A673 (cell line): ENCODE measurements at regions not wholly inside any gene's neighbourhood (a gene's known extent, or its start where the extent isn't known, plus 50 kb on each side); places are given as distances from the start of the nearest gene placed in this dataset.

ENCODE experiments used
- BruUV-seq: library from RNA; stranded (reverse); fragments of 400-500 nt; replicated peaks from 2 replicates; lab custom pipeline; 2021; lab: Mats Ljungman, UMichigan
- CTCF ChIA-PET: fragments of 300-600 bp; sonication (Branson Sonifier 250); formaldehyde crosslinking; loops from one replicate; lab custom pipeline; 2022; ENCODE audit warnings: antibody characterized with exemption; lab: Charles Lee
- POLR2A ChIA-PET: fragments of 300-600 bp; sonication (Branson Sonifier 250); formaldehyde crosslinking; loops from one replicate; lab custom pipeline; 2022; ENCODE audit warnings: antibody characterized with exemption; ENCODE audit not compliant: low non-redundant PET; lab: Charles Lee
- DNase-seq: peaks from one replicate; pipeline ENCODE4 v3.0.0-alpha.2; 2015; ENCODE audit warnings: low spot score
- H3K27ac ChIP-seq: fragments of 200-600 bp; sonication (generic); 2 replicates; pipeline ENCODE4 v1.5.1; 2016; ENCODE audit warnings: mixed run types, low read depth, mild to moderate bottlenecking, mixed read lengths, antibody characterized with exemption, low read length; ENCODE audit not compliant: poor library complexity, severe bottlenecking
- H3K27me3 ChIP-seq: fragments of 200-600 bp; sonication (generic); replicated peaks from 2 replicates; pipeline ENCODE4 v1.6.1; 2017; ENCODE audit warnings: mixed run types, low read depth, mild to moderate bottlenecking, mixed read lengths, antibody characterized with exemption, low read length; ENCODE audit not compliant: insufficient read depth, poor library complexity
- H3K36me3 ChIP-seq: fragments of 200-600 bp; sonication (generic); 2 replicates; pipeline ENCODE4 v1.6.1; 2016; ENCODE audit warnings: mixed run types, mild to moderate bottlenecking, mixed read lengths, antibody characterized with exemption, low read length; ENCODE audit not compliant: insufficient read depth, poor library complexity, severe bottlenecking
- H3K4me1 ChIP-seq: fragments of 200-600 bp; sonication (generic); 2 replicates; pipeline ENCODE4 v1.6.1; 2017; ENCODE audit warnings: mixed run types, mild to moderate bottlenecking, mixed read lengths, antibody characterized with exemption, low read length; ENCODE audit not compliant: insufficient read depth, poor library complexity, severe bottlenecking
- H3K4me3 ChIP-seq: fragments of 200-600 bp; sonication (generic); 2 replicates; pipeline ENCODE4 v1.5.1; 2016; ENCODE audit warnings: low read depth, mixed run types, mild to moderate bottlenecking, mixed read lengths, low read length; ENCODE audit not compliant: poor library complexity, severe bottlenecking
- H3K9me3 ChIP-seq: fragments of 200-600 bp; sonication (generic); 2 replicates; pipeline ENCODE4 v1.6.1; 2016; ENCODE audit warnings: mixed run types, low read depth, mild to moderate bottlenecking, mixed read lengths, antibody characterized with exemption, low read length; ENCODE audit not compliant: poor library complexity, severe bottlenecking
- EZH2 ChIP-seq: fragments of 200-600 bp; sonication (generic); IDR thresholded peaks from 2 replicates; pipeline ENCODE4 v1.6.1; 2017; ENCODE audit warnings: borderline replicate concordance, low read depth, mild to moderate bottlenecking, mixed read lengths, antibody characterized with exemption, low read length; ENCODE audit not compliant: poor library complexity, severe bottlenecking
- intact Hi-C: fragments of 100-400 bp; cut with micrococcal nuclease; formaldehyde crosslinking; loops from one replicate; pipeline ENCODE4 v1.10.0; 2022; ENCODE audit not compliant: unreplicated experiment
- TF ChIP-seq, protein P1 (sequence below): fragments of 300-800, 200-600 bp; sonication (generic); conservative IDR thresholded peaks from 2 replicates; pipeline ENCODE4 v1.5.1; 2017; ENCODE audit warnings: low read depth, mild to moderate bottlenecking, antibody characterized with exemption, low read length, moderate library complexity, mixed read lengths

DNA sequence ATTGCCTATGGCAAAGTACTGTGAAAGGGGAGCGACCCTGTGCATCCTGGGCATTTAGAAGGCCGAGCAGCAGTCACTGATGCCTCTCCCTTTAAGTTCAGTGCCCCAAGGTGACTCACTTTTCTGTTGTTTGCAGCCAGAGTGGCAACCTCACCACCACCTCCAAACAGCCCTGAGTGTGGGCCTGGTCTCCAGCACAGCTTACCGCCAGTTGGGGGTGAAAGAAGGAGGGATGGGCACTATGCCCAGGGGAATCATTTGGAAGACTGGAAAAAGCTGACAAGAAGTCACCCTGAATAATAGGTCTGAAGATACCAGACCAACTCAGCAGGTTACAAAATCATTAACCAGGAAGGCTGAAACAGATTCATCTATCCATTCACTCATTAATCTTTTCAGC is 571.8 kb downstream of the EPHB1 start:
- no peak overlapping the region for H3K27ac ChIP-seq
- intact Hi-C loops: no loop called here
- no peak for DNase-seq
- no peaks in the 10 kb centered on the region for H3K9me3 ChIP-seq
- no peaks in the 10 kb centered on the region for H3K36me3 ChIP-seq
- peaks cover 3% of the 10 kb centered on the region for H3K27me3 ChIP-seq
- no peak overlapping the region for H3K4me3 ChIP-seq
- TF ChIP-seq EZH2: no peak
- TF ChIP-seq, protein P1, sequence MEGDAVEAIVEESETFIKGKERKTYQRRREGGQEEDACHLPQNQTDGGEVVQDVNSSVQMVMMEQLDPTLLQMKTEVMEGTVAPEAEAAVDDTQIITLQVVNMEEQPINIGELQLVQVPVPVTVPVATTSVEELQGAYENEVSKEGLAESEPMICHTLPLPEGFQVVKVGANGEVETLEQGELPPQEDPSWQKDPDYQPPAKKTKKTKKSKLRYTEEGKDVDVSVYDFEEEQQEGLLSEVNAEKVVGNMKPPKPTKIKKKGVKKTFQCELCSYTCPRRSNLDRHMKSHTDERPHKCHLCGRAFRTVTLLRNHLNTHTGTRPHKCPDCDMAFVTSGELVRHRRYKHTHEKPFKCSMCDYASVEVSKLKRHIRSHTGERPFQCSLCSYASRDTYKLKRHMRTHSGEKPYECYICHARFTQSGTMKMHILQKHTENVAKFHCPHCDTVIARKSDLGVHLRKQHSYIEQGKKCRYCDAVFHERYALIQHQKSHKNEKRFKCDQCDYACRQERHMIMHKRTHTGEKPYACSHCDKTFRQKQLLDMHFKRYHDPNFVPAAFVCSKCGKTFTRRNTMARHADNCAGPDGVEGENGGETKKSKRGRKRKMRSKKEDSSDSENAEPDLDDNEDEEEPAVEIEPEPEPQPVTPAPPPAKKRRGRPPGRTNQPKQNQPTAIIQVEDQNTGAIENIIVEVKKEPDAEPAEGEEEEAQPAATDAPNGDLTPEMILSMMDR: no peak
- CTCF ChIA-PET: no interaction called here
- POLR2A ChIA-PET: no interaction called here
- BruUV-seq: no TSS peak
- H3K4me1 ChIP-seq: no peaks in the 10 kb centered on the region

DNA sequence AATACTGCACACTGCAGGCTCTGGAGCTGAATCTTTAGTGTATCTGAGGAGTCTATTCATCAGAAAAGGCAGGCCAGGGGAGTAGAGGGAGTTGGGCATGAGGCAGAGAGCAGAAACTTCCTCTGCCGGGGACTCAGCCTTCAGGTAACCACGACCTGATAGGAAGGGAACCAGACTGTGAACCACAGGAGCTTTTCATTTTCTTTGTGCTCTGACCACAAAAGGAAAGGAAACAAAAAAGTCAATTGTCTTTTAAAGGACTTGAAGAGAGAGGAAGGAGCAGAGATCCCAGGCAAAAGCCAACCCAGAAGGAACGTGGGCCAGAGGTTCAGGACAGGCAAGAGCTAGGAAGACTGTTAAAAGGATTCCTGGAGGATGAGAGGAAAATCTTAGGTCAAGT is 573.3 kb downstream of the EPHB1 start:
- no peak for DNase-seq
- no TSS peak for BruUV-seq
- H3K4me1 ChIP-seq: no peaks in the 10 kb centered on the region
- no peak for TF ChIP-seq EZH2
- TF ChIP-seq, protein P1: no peak
- ChIA-PET CTCF (no interaction called here), POLR2A (no interaction called here)
- intact Hi-C loops: no loop called here
- no peaks in the 10 kb centered on the region for H3K36me3 ChIP-seq
- H3K27me3 ChIP-seq: peaks cover 3% of the 10 kb centered on the region
- no peak overlapping the region for H3K27ac ChIP-seq
- H3K9me3 ChIP-seq: no peaks in the 10 kb centered on the region
- no peak overlapping the region for H3K4me3 ChIP-seq

DNA sequence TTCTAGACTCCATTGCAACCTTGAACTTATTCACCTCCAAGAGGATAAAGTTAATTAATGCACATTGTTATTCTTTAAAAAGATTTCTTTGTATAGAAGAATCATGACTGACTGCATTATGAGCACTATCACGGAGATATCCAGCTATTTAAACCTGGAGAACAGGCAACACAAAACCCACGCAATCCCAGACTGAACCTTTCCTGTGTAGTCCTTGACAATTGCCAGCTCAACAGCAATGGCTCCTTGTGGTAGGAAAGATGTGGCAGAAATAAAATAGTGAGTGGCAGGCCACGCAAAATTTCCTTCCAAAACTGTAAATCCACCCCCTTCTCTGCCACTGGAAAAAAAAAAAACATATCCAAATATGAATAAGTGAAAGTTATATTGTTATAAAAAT is 573.7 kb downstream of the EPHB1 start:
- no peak overlapping the region for H3K27ac ChIP-seq
- no TSS peak for BruUV-seq
- no peak overlapping the region for H3K4me3 ChIP-seq
- no peaks in the 10 kb centered on the region for H3K9me3 ChIP-seq
- no peaks in the 10 kb centered on the region for H3K36me3 ChIP-seq
- TF ChIP-seq, protein P1: no peak
- TF ChIP-seq EZH2: no peak
- H3K27me3 ChIP-seq: peaks cover 3% of the 10 kb centered on the region
- ChIA-PET POLR2A (no interaction called here), CTCF (no interaction called here)
- no peak for DNase-seq
- intact Hi-C loops: no loop called here
- no peaks in the 10 kb centered on the region for H3K4me1 ChIP-seq
